ENCODE measurements at regions not wholly inside any gene's neighbourhood (a gene's known extent, or its start where the extent isn't known, plus 50 kb on each side); places are given as distances from the start of the nearest gene placed in this dataset.

DNA sequence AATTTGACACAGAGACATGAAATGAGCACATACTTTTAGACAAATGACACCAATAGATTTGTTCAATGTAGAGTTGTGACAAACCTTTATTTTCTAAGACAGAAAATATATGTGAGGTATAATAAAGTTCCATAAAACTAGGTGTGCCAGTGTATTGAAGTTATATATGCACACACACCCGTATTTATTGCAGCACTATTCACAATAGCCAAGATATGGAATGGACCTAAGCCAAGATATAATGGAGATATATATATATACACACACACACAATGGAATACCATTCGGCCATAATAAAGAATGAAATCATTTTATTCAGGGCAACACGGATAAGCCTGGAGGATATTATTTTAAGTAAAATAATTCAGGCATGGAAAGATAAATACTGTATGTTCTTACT is 1013.5 kb downstream of the KCNT2 start:
- POLR2A ChIA-PET, result no interaction called here
- H3K9me3 Mint-ChIP-seq (ENCODE audit: low read depth), result no peaks in the 10 kb centered on the region
- H3K27me3 Mint-ChIP-seq, result no peaks in the 10 kb centered on the region

DNA sequence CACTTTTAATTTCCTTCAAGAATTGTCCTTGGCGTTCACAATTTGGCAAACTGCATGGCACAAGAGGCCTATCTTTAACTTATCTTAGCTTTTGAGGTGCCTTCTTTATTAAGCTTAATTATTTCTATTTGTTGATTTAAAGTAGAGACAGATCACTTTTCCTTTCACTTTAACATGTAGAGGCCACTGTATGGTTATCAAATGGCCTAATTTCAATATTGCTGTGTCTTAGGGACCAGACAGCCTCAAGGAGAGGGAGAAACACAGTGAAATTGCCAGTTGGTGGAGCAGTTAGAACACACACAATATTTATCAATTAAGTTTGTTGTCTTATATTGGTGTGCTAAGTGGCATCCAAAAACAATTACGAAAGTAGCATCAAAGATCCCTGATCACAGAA is 1013.9 kb downstream of the KCNT2 start:
- Mint-ChIP-seq H3K9me3 (ENCODE audit: low read depth) (no peaks in the 10 kb centered on the region), H3K27ac (no peak overlapping the region), H3K4me3 (no peak overlapping the region), H3K27me3 (no peaks in the 10 kb centered on the region), H3K4me1 (no peaks in the 10 kb centered on the region), H3K36me3 (ENCODE audit: low read depth) (no peaks in the 10 kb centered on the region)
- POLR2A ChIA-PET, result no interaction called here
- no peak for ATAC-seq
- DNase-seq, result no peak
- CTCF ChIA-PET, result no interaction called here
- intact Hi-C loops (cut with DNase I, micrococcal nuclease), result no loop called here

More for the DNA sequence above, 1013.5 kb downstream of the KCNT2 start:
- DNase-seq, result no peak
- intact Hi-C loops (cut with DNase I, micrococcal nuclease), result no loop called here
- no peaks in the 10 kb centered on the region for H3K4me1 Mint-ChIP-seq
- no peak for ATAC-seq
- CTCF ChIA-PET, result no interaction called here
- H3K27ac Mint-ChIP-seq, result no peak overlapping the region
- H3K36me3 Mint-ChIP-seq (ENCODE audit: low read depth), result no peaks in the 10 kb centered on the region
- H3K4me3 Mint-ChIP-seq, result no peak overlapping the region

- H3K4me3 Mint-ChIP-seq, result no peak overlapping the region
- no peaks in the 10 kb centered on the region for H3K4me1 Mint-ChIP-seq
- no peaks in the 10 kb centered on the region for H3K9me3 Mint-ChIP-seq (ENCODE audit: low read depth)
- H3K27ac Mint-ChIP-seq, result no peak overlapping the region
- ATAC-seq, result no peak
- ChIA-PET POLR2A (no interaction called here), CTCF (no interaction called here)
- no peaks in the 10 kb centered on the region for H3K36me3 Mint-ChIP-seq (ENCODE audit: low read depth)
- no peaks in the 10 kb centered on the region for H3K27me3 Mint-ChIP-seq
- intact Hi-C loops (cut with DNase I, micrococcal nuclease), result no loop called here
- no peak for DNase-seq
Measured at GRCh38 chr1:195591917-195592672, 1016.1 kb downstream of the KCNT2 start.

- Mint-ChIP-seq H3K9me3 (ENCODE audit: low read depth) (no peaks in the 10 kb centered on the region), H3K36me3 (ENCODE audit: low read depth) (no peaks in the 10 kb centered on the region), H3K27ac (no peak overlapping the region), H3K4me1 (no peaks in the 10 kb centered on the region), H3K4me3 (no peak overlapping the region), H3K27me3 (no peaks in the 10 kb centered on the region)
- POLR2A ChIA-PET, result no interaction called here
- intact Hi-C loops (cut with DNase I, micrococcal nuclease), result no loop called here
- CTCF ChIA-PET, result no interaction called here
- no peak for ATAC-seq
- DNase-seq, result no peak
Measured at GRCh38 chr1:195590649-195591048, 1017.6 kb downstream of the KCNT2 start.

DNA sequence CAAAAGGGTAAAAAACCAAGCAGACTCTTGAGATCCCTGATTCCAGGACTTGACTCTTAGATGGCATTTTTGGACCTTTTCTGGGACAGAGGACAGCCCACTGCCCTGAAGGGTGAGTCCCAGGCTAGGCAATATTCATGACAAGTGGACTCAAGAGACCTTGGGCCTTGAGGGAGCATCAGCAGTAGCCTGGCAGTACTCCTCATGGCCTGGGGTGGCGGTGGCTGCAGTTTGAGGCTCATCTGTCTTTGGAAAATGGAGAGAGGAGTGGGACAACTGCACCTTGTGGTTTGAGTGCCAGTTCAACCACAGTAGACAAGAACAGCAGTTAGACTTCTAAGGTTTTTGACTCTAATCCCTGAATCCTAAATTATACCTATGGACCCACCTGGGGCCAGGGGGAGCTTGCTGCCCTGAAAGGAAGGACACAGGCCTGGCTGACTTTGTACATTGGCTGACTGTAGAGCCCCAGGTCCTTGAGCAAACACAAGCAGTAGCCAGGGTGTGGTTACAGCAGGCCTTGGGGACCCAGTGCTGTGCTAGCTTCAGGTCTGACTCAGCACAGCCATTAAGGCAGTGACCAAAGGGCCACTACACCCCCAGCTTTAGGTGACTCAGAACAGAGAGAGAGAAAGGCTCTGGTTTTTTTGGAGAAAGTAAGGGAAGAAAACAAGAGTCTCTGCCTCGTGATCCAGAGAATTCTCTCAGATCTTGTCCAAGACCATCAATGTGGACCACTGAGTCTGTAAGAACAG is 1023.2 kb downstream of the KCNT2 start:
- Mint-ChIP-seq H3K4me1 (no peaks in the 10 kb centered on the region), H3K27me3 (no peaks in the 10 kb centered on the region), H3K27ac (no peak overlapping the region), H3K9me3 (ENCODE audit: low read depth) (no peaks in the 10 kb centered on the region), H3K36me3 (ENCODE audit: low read depth) (no peaks in the 10 kb centered on the region), H3K4me3 (no peak overlapping the region)
- POLR2A ChIA-PET, result no interaction called here
- ATAC-seq (no peak), DNase-seq (no peak)
- intact Hi-C loops (cut with DNase I, micrococcal nuclease), result no loop called here
- CTCF ChIA-PET, result interaction anchor here (0.7 kb wide), 2 partner anchors 171 to 387 kb away, joined by 3 read pairs; no protein-coding TSS in a partner anchor

- Mint-ChIP-seq H3K27ac (no peak overlapping the region), H3K36me3 (ENCODE audit: low read depth) (no peaks in the 10 kb centered on the region), H3K27me3 (no peaks in the 10 kb centered on the region), H3K4me3 (no peak overlapping the region), H3K4me1 (no peaks in the 10 kb centered on the region), H3K9me3 (ENCODE audit: low read depth) (peaks cover 3% of the 10 kb centered on the region)
- intact Hi-C loops (cut with DNase I, micrococcal nuclease), result no loop called here
- ATAC-seq (no peak), DNase-seq (no peak)
- CTCF ChIA-PET, result no interaction called here
- POLR2A ChIA-PET, result no interaction called here
Measured at GRCh38 chr1:195580988-195581387, 1027.3 kb downstream of the KCNT2 start.

DNA sequence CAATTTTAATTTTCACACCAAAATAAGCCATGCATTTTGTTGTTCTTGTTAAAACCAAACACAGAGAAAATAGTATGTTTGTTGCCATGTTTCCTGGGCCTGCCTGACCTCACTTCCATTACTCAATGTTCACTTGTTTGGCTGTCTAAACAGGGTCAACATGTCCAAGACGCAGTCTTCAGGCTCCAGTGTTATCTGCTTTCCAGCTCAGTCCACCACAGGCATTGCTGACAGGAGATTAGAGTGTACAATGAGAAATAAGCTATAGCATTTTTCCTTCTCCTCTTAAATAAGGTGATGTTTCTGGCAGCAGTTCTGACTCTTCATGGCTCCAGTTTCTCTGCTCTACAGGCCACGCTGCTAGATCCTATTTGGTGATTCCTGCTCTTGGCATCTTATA is 1030.5 kb downstream of the KCNT2 start:
- intact Hi-C loops (cut with DNase I, micrococcal nuclease), result no loop called here
- no peaks in the 10 kb centered on the region for H3K4me1 Mint-ChIP-seq
- no peak overlapping the region for H3K4me3 Mint-ChIP-seq
- H3K36me3 Mint-ChIP-seq (ENCODE audit: low read depth), result no peaks in the 10 kb centered on the region
- H3K27me3 Mint-ChIP-seq, result no peaks in the 10 kb centered on the region
- no peak for ATAC-seq
- DNase-seq, result no peak
- ChIA-PET CTCF (no interaction called here), POLR2A (no interaction called here)
- H3K9me3 Mint-ChIP-seq (ENCODE audit: low read depth), result peaks cover 7% of the 10 kb centered on the region
- H3K27ac Mint-ChIP-seq, result no peak overlapping the region

- ChIA-PET POLR2A (no interaction called here), CTCF (interaction anchor here (0.6 kb wide), 2 partner anchors 76 to 902 kb away, joined by 3 read pairs; no protein-coding TSS in a partner anchor)
- Mint-ChIP-seq H3K4me3 (no peak overlapping the region), H3K4me1 (no peaks in the 10 kb centered on the region), H3K36me3 (ENCODE audit: low read depth) (no peaks in the 10 kb centered on the region), H3K27me3 (no peaks in the 10 kb centered on the region), H3K9me3 (ENCODE audit: low read depth) (peaks cover 9% of the 10 kb centered on the region), H3K27ac (no peak overlapping the region)
- intact Hi-C loops (cut with DNase I, micrococcal nuclease), result no loop called here
- no peak for DNase-seq
- ATAC-seq, result no peak
Measured at GRCh38 chr1:195576641-195577040, 1031.6 kb downstream of the KCNT2 start.

GRCh38 chr1:195574511-195574910 is 1033.7 kb downstream of the KCNT2 start:
- CTCF ChIA-PET, result no interaction called here
- ATAC-seq, result no peak
- H3K27me3 Mint-ChIP-seq, result no peaks in the 10 kb centered on the region
- no peak overlapping the region for H3K4me3 Mint-ChIP-seq
- no peak overlapping the region for H3K27ac Mint-ChIP-seq
- H3K36me3 Mint-ChIP-seq (ENCODE audit: low read depth), result no peaks in the 10 kb centered on the region
- POLR2A ChIA-PET, result no interaction called here
- DNase-seq, result no peak
- intact Hi-C loops (cut with DNase I, micrococcal nuclease), result no loop called here
- peaks cover 6% of the 10 kb centered on the region for H3K9me3 Mint-ChIP-seq (ENCODE audit: low read depth)
- H3K4me1 Mint-ChIP-seq, result no peaks in the 10 kb centered on the region

DNA sequence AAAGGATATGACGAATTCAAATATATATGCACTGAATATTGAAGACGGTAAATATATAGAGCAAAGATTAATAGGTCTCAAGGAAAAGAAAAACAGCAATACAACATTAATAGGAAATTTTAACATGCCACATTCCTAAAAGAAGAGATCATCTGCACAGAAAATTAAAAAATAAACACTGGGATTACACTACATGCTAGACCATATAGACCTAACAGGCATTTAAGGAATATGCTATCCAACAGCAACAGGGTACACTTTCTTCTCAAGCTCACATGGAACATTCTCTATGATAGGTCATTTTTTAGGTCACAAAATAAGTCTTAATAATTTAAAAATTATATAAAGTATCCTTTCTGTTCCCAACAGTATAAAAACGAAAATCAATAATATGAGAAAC is 1038.3 kb downstream of the KCNT2 start:
- Mint-ChIP-seq H3K9me3 (ENCODE audit: low read depth) (peaks cover 7% of the 10 kb centered on the region), H3K27ac (no peak overlapping the region), H3K4me1 (no peaks in the 10 kb centered on the region), H3K27me3 (no peaks in the 10 kb centered on the region), H3K36me3 (ENCODE audit: low read depth) (no peaks in the 10 kb centered on the region), H3K4me3 (no peak overlapping the region)
- intact Hi-C loops (cut with DNase I, micrococcal nuclease), result no loop called here
- ATAC-seq (no peak), DNase-seq (no peak)
- ChIA-PET POLR2A (no interaction called here), CTCF (no interaction called here)

GRCh38 chr1:195568389-195568788 is 1039.9 kb downstream of the KCNT2 start:
- ChIA-PET POLR2A (no interaction called here), CTCF (no interaction called here)
- no peaks in the 10 kb centered on the region for H3K36me3 Mint-ChIP-seq (ENCODE audit: low read depth)
- peaks cover 7% of the 10 kb centered on the region for H3K9me3 Mint-ChIP-seq (ENCODE audit: low read depth)
- DNase-seq (no peak), ATAC-seq (no peak)
- intact Hi-C loops (cut with DNase I, micrococcal nuclease), result no loop called here
- H3K4me1 Mint-ChIP-seq, result no peaks in the 10 kb centered on the region
- H3K27ac Mint-ChIP-seq, result no peak overlapping the region
- no peaks in the 10 kb centered on the region for H3K27me3 Mint-ChIP-seq
- H3K4me3 Mint-ChIP-seq, result no peak overlapping the region

DNA sequence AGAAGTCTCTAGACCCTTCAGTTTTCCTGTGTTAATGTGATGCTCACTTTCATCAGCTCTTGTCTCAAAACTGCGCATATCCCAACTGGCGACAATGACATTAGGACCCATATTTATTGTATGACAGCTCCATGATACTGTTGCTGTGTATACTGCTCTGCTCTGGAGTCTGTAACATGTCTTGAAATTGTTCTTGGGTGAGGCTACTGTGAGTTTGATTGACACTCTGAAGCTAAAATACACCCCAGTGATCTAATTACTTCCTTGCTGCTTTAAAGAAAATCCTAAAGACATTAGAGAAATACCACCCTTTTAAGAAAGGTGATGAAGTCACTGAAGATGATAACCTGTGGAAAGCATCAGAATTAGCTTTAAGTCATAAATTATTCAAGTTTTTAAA is 1046.2 kb downstream of the KCNT2 start:
- Mint-ChIP-seq H3K36me3 (ENCODE audit: low read depth) (no peaks in the 10 kb centered on the region), H3K4me3 (no peak overlapping the region), H3K27ac (no peak overlapping the region), H3K4me1 (no peaks in the 10 kb centered on the region), H3K9me3 (ENCODE audit: low read depth) (peaks cover 2% of the 10 kb centered on the region), H3K27me3 (no peaks in the 10 kb centered on the region)
- CTCF ChIA-PET, result no interaction called here
- POLR2A ChIA-PET, result no interaction called here
- intact Hi-C loops (cut with DNase I, micrococcal nuclease), result no loop called here
- DNase-seq (no peak), ATAC-seq (no peak)
